ENCODE measurements at regions not wholly inside any gene's neighbourhood (a gene's known extent, or its start where the extent isn't known, plus 50 kb on each side); places are given as distances from the start of the nearest gene placed in this dataset.

- no peak for TF ChIP-seq CHD7 (IDR thresholded peaks at IDR 0.05; ENCODE audit: insufficient replicate concordance, low read length)
- no peak for TF ChIP-seq CREB1 (IDR thresholded peaks at IDR 0.05)
Observed at GRCh38 chr3:25142609-25143355, 285.3 kb upstream of the RARB start (continued).

Data from H1 (cell line).